ENCODE measurements at regions not wholly inside any gene's neighbourhood (a gene's known extent, or its start where the extent isn't known, plus 50 kb on each side); places are given as distances from the start of the nearest gene placed in this dataset.

GRCh38 chr13:50099473-50099872 is 84.2 kb downstream of the KCNRG start:
- Histone ChIP-seq H3K27me3 (replicated peaks; ENCODE audit: control insufficient read depth, insufficient read depth, low read length, poor library complexity, severe bottlenecking) (no peaks in the 10 kb centered on the region), H3K27ac (ENCODE audit: insufficient read depth, low read length, poor library complexity, severe bottlenecking) (no peak overlapping the region), H3K4me3 (ENCODE audit: insufficient read depth, low read depth, low read length, poor library complexity, severe bottlenecking) (no peak overlapping the region), H3K4me1 (ENCODE audit: control insufficient read depth, insufficient read depth, low read length, poor library complexity, severe bottlenecking) (no peaks in the 10 kb centered on the region), H3K9me3 (ENCODE audit: control insufficient read depth, low read length) (no peaks in the 10 kb centered on the region), H3K36me3 (ENCODE audit: control insufficient read depth, insufficient read depth, low read length) (no peaks in the 10 kb centered on the region)
- no peak for DNase-seq

DNA sequence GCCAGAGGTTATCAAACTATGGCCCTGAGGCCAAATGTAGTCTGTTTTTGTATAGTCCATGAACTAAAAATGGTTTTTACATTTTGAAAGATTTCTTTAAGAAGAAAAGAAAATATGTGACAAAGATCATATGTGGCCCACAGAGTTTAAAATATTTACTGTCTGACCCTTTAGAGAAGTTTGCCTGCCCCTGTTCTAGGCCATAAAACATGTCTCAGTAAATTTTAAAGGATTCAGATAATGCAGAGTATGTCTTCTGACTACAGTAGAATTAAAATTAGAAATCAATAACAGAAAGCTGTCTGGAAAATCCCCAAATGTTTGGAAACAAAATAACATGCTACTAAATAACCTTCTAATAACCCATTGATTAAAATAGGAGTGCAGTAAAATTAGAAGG is 86.3 kb downstream of the KCNRG start:
- no peaks in the 10 kb centered on the region for H3K27me3 ChIP-seq (replicated peaks; ENCODE audit: control insufficient read depth, insufficient read depth, low read length, poor library complexity, severe bottlenecking)
- H3K4me3 ChIP-seq (ENCODE audit: insufficient read depth, low read depth, low read length, poor library complexity, severe bottlenecking) = no peak overlapping the region
- H3K27ac ChIP-seq (ENCODE audit: insufficient read depth, low read length, poor library complexity, severe bottlenecking) = no peak overlapping the region
- no peaks in the 10 kb centered on the region for H3K36me3 ChIP-seq (ENCODE audit: control insufficient read depth, insufficient read depth, low read length)
- H3K9me3 ChIP-seq (ENCODE audit: control insufficient read depth, low read length) = no peaks in the 10 kb centered on the region
- H3K4me1 ChIP-seq (ENCODE audit: control insufficient read depth, insufficient read depth, low read length, poor library complexity, severe bottlenecking) = peaks cover 4% of the 10 kb centered on the region
- DNase-seq = no peak

DNA sequence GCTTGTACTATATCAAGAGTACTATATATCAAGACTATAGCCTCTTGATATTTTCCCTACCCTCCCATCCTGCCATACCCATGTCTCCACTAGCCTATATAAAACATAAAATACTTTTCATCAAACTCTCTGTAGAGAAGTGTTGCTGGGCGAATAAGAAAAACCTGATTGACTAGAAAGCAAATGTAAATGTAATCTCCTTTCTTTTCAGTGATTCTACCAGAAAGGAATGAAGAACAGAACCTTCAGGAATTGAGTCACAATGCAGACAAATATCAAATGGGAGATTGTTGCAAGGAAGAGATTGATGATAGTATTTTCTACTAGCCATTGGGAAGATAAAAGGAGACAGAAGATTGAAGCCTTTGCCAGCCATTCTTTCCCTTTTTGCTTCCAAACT is 89.2 kb downstream of the KCNRG start:
- H3K27me3 ChIP-seq (replicated peaks; ENCODE audit: control insufficient read depth, insufficient read depth, low read length, poor library complexity, severe bottlenecking) = no peaks in the 10 kb centered on the region
- H3K4me3 ChIP-seq (ENCODE audit: insufficient read depth, low read depth, low read length, poor library complexity, severe bottlenecking) = no peak overlapping the region
- no peaks in the 10 kb centered on the region for H3K9me3 ChIP-seq (ENCODE audit: control insufficient read depth, low read length)
- H3K4me1 ChIP-seq (ENCODE audit: control insufficient read depth, insufficient read depth, low read length, poor library complexity, severe bottlenecking) = peaks cover 4% of the 10 kb centered on the region
- no peaks in the 10 kb centered on the region for H3K36me3 ChIP-seq (ENCODE audit: control insufficient read depth, insufficient read depth, low read length)
- H3K27ac ChIP-seq (ENCODE audit: insufficient read depth, low read length, poor library complexity, severe bottlenecking) = no peak overlapping the region
- no peak for DNase-seq

DNA sequence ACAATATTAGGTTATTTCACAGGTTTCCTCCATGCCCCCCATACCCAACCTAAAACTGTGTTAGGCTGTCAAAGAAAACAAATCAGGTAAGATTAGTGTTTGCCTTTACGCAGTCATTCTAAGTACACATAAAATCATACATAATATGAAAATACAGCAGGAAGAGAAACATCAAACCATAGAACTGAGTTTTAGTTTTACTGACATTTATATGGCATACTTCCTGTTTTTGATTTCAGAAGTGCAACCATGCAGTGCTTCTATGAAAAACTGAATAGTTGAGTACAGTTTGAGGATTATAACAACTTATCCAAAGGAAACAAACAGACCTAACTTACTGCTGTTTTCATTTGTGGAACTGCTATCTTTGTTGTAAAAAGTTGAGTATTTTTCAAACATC is 91.3 kb downstream of the KCNRG start:
- no peak overlapping the region for H3K4me3 ChIP-seq (ENCODE audit: insufficient read depth, low read depth, low read length, poor library complexity, severe bottlenecking)
- no peak overlapping the region for H3K27ac ChIP-seq (ENCODE audit: insufficient read depth, low read length, poor library complexity, severe bottlenecking)
- H3K9me3 ChIP-seq (ENCODE audit: control insufficient read depth, low read length) = no peaks in the 10 kb centered on the region
- H3K27me3 ChIP-seq (replicated peaks; ENCODE audit: control insufficient read depth, insufficient read depth, low read length, poor library complexity, severe bottlenecking) = no peaks in the 10 kb centered on the region
- H3K36me3 ChIP-seq (ENCODE audit: control insufficient read depth, insufficient read depth, low read length) = no peaks in the 10 kb centered on the region
- H3K4me1 ChIP-seq (ENCODE audit: control insufficient read depth, insufficient read depth, low read length, poor library complexity, severe bottlenecking) = peaks cover 4% of the 10 kb centered on the region
- DNase-seq = no peak

DNA sequence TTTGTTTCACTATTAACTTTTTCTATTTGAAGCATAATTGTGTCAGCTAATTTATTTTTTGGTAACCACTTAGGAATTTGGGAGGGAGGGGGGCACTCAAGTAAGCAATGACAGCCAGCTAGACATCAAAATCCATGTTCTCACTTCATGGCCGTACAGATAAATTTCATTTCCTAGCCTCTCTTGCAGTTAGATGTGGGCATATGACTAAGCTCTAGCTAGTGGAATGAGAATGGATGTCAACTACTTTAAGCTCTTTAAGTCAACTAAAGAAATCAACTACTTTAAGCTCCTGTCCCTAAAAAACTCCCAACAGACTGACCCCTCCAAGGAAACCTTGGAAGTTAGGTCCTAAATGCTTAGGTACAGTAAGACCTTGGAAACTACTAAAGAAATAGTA is 92.0 kb downstream of the KCNRG start:
- Histone ChIP-seq H3K27ac (ENCODE audit: insufficient read depth, low read length, poor library complexity, severe bottlenecking) (no peak overlapping the region), H3K4me3 (ENCODE audit: insufficient read depth, low read depth, low read length, poor library complexity, severe bottlenecking) (no peak overlapping the region), H3K27me3 (replicated peaks; ENCODE audit: control insufficient read depth, insufficient read depth, low read length, poor library complexity, severe bottlenecking) (no peaks in the 10 kb centered on the region), H3K4me1 (ENCODE audit: control insufficient read depth, insufficient read depth, low read length, poor library complexity, severe bottlenecking) (peaks cover 4% of the 10 kb centered on the region), H3K36me3 (ENCODE audit: control insufficient read depth, insufficient read depth, low read length) (no peaks in the 10 kb centered on the region), H3K9me3 (ENCODE audit: control insufficient read depth, low read length) (no peaks in the 10 kb centered on the region)
- DNase-seq = no peak

GRCh38 chr13:50114961-50115360 is 99.7 kb downstream of the KCNRG start:
- Histone ChIP-seq H3K27ac (ENCODE audit: insufficient read depth, low read length, poor library complexity, severe bottlenecking) (no peak overlapping the region), H3K4me3 (ENCODE audit: insufficient read depth, low read depth, low read length, poor library complexity, severe bottlenecking) (no peak overlapping the region), H3K36me3 (ENCODE audit: control insufficient read depth, insufficient read depth, low read length) (no peaks in the 10 kb centered on the region), H3K27me3 (replicated peaks; ENCODE audit: control insufficient read depth, insufficient read depth, low read length, poor library complexity, severe bottlenecking) (no peaks in the 10 kb centered on the region), H3K4me1 (ENCODE audit: control insufficient read depth, insufficient read depth, low read length, poor library complexity, severe bottlenecking) (no peaks in the 10 kb centered on the region), H3K9me3 (ENCODE audit: control insufficient read depth, low read length) (no peaks in the 10 kb centered on the region)
- DNase-seq = no peak

GRCh38 chr13:50115695-50116094 is 100.5 kb downstream of the KCNRG start:
- Histone ChIP-seq H3K4me3 (ENCODE audit: insufficient read depth, low read depth, low read length, poor library complexity, severe bottlenecking) (no peak overlapping the region), H3K9me3 (ENCODE audit: control insufficient read depth, low read length) (no peaks in the 10 kb centered on the region), H3K27me3 (replicated peaks; ENCODE audit: control insufficient read depth, insufficient read depth, low read length, poor library complexity, severe bottlenecking) (no peaks in the 10 kb centered on the region), H3K4me1 (ENCODE audit: control insufficient read depth, insufficient read depth, low read length, poor library complexity, severe bottlenecking) (no peaks in the 10 kb centered on the region), H3K36me3 (ENCODE audit: control insufficient read depth, insufficient read depth, low read length) (no peaks in the 10 kb centered on the region), H3K27ac (ENCODE audit: insufficient read depth, low read length, poor library complexity, severe bottlenecking) (no peak overlapping the region)
- DNase-seq = no peak

DNA sequence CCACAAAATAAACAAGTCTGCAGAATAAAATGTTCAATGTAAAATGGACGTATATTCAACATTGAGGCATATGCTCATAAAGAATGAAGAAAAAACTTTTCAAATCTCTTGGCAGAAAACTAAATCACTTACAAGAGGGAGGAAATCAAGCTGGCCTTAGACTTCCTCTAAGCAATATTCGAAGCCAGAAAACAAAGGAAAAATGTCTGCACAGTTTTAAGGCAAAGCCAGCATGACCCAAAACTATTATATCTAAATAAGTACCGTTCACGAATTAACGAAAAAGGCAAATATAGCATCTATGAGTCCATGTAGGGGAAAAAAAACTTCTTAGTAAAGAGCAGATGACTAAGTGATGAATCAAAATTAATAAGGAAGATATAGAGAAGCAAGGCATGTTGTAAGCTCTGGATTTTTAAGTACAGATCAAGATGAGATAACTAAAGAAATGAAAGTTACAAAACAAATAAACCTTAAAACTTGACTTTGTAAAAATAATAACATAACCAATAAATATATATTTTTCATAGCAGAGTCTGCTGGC is 101.3 kb downstream of the KCNRG start:
- DNase-seq = no peak
- no peak overlapping the region for H3K27ac ChIP-seq (ENCODE audit: insufficient read depth, low read length, poor library complexity, severe bottlenecking)
- H3K4me1 ChIP-seq (ENCODE audit: control insufficient read depth, insufficient read depth, low read length, poor library complexity, severe bottlenecking) = no peaks in the 10 kb centered on the region
- H3K36me3 ChIP-seq (ENCODE audit: control insufficient read depth, insufficient read depth, low read length) = no peaks in the 10 kb centered on the region
- no peak overlapping the region for H3K4me3 ChIP-seq (ENCODE audit: insufficient read depth, low read depth, low read length, poor library complexity, severe bottlenecking)
- H3K9me3 ChIP-seq (ENCODE audit: control insufficient read depth, low read length) = no peaks in the 10 kb centered on the region
- no peaks in the 10 kb centered on the region for H3K27me3 ChIP-seq (replicated peaks; ENCODE audit: control insufficient read depth, insufficient read depth, low read length, poor library complexity, severe bottlenecking)

GRCh38 chr13:50119591-50119990 is 104.3 kb downstream of the KCNRG start:
- no peaks in the 10 kb centered on the region for H3K4me1 ChIP-seq (ENCODE audit: control insufficient read depth, insufficient read depth, low read length, poor library complexity, severe bottlenecking)
- no peak for DNase-seq
- H3K4me3 ChIP-seq (ENCODE audit: insufficient read depth, low read depth, low read length, poor library complexity, severe bottlenecking) = no peak overlapping the region
- no peaks in the 10 kb centered on the region for H3K9me3 ChIP-seq (ENCODE audit: control insufficient read depth, low read length)
- no peak overlapping the region for H3K27ac ChIP-seq (ENCODE audit: insufficient read depth, low read length, poor library complexity, severe bottlenecking)
- no peaks in the 10 kb centered on the region for H3K27me3 ChIP-seq (replicated peaks; ENCODE audit: control insufficient read depth, insufficient read depth, low read length, poor library complexity, severe bottlenecking)
- H3K36me3 ChIP-seq (ENCODE audit: control insufficient read depth, insufficient read depth, low read length) = no peaks in the 10 kb centered on the region

DNA sequence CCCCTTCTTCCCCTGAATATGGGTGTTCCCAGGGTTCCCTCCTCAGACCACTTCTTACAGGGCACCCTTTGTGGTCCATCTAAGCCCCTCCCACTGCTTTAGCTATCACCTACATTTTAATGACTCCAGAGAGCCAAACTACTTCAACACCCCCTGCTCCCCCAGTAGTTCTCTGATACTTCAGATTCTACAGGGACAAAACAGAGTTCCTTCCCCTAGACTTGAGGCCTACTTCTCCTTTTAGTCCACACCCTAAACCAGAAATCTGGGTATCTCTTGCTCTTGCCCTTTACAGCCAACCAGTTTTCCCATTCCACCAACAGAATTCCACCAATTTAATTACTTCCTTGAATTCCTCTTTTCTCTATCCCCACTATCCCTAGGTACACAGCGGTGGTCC is 107.2 kb downstream of the KCNRG start:
- Histone ChIP-seq H3K27me3 (replicated peaks; ENCODE audit: control insufficient read depth, insufficient read depth, low read length, poor library complexity, severe bottlenecking) (no peaks in the 10 kb centered on the region), H3K27ac (ENCODE audit: insufficient read depth, low read length, poor library complexity, severe bottlenecking) (peak overlapping the region; percentile 41), H3K4me3 (ENCODE audit: insufficient read depth, low read depth, low read length, poor library complexity, severe bottlenecking) (no peak overlapping the region), H3K4me1 (ENCODE audit: control insufficient read depth, insufficient read depth, low read length, poor library complexity, severe bottlenecking) (peaks cover 12% of the 10 kb centered on the region), H3K9me3 (ENCODE audit: control insufficient read depth, low read length) (no peaks in the 10 kb centered on the region), H3K36me3 (ENCODE audit: control insufficient read depth, insufficient read depth, low read length) (no peaks in the 10 kb centered on the region)
- no peak for DNase-seq

- H3K4me1 ChIP-seq (ENCODE audit: control insufficient read depth, insufficient read depth, low read length, poor library complexity, severe bottlenecking) = peaks cover 17% of the 10 kb centered on the region
- no peaks in the 10 kb centered on the region for H3K9me3 ChIP-seq (ENCODE audit: control insufficient read depth, low read length)
- no peak for DNase-seq
- peaks cover 2% of the 10 kb centered on the region for H3K27me3 ChIP-seq (replicated peaks; ENCODE audit: control insufficient read depth, insufficient read depth, low read length, poor library complexity, severe bottlenecking)
- no peaks in the 10 kb centered on the region for H3K36me3 ChIP-seq (ENCODE audit: control insufficient read depth, insufficient read depth, low read length)
- H3K27ac ChIP-seq (ENCODE audit: insufficient read depth, low read length, poor library complexity, severe bottlenecking) = peak overlapping the region; percentile 99
- no peak overlapping the region for H3K4me3 ChIP-seq (ENCODE audit: insufficient read depth, low read depth, low read length, poor library complexity, severe bottlenecking)
Observed at GRCh38 chr13:50123002-50123401, 107.8 kb downstream of the KCNRG start.

All from effector memory CD4-positive, alpha-beta T cell (primary cell).